Uterus (tissue), 3 donors: ENCODE measurements at regions not wholly inside any gene's neighbourhood (a gene's known extent, or its start where the extent isn't known, plus 50 kb on each side); places are given as distances from the start of the nearest gene placed in this dataset.

Experiments
- DNase-seq, 2 donors: peaks; one replicate each; pipeline ENCODE4 v3.0.0-alpha.2; 2019 to 2020
- H3K27ac ChIP-seq, 2 donors: fragments of 200-600 bp; sonication (generic); 1 replicate in 1 of 2; 2 replicates in 1 of 2; pipeline ENCODE4 v1.5.1; 2016 to 2018
- H3K27me3 ChIP-seq, 2 donors: fragments of 200-600 bp; sonication (generic); one replicate each; pipeline ENCODE4 v1.5.1; 2018 to 2019; ENCODE audit warnings: control low read depth in 1 of 2
- H3K36me3 ChIP-seq, 2 donors: fragments of 200-600 bp; sonication (generic); one replicate each; pipeline ENCODE4 v1.5.1; 2019; ENCODE audit warnings: control low read depth in 1 of 2
- H3K4me1 ChIP-seq, 2 donors: fragments of 200-600 bp; sonication (generic); one replicate each; pipeline ENCODE4 v1.5.1; 2018 to 2019; ENCODE audit warnings: control low read depth in 1 of 2
- H3K4me3 ChIP-seq, 2 donors: fragments of 200-600 bp; sonication (generic); 1 replicate in 1 of 2; 2 replicates in 1 of 2; pipeline ENCODE4 v1.5.1; 2018 to 2019; ENCODE audit warnings: mild to moderate bottlenecking in 1 of 2
- H3K9me3 ChIP-seq, 2 donors: fragments of 200-600 bp; sonication (generic); one replicate each; pipeline ENCODE4 v1.5.1; 2019; ENCODE audit warnings: control low read depth in 1 of 2
- POLR2A ChIP-seq, 2 donors: fragments of 450-650 bp; IDR thresholded peaks; one replicate each; pipeline ENCODE4 v1.6.1; 2016; ENCODE audit warnings: antibody characterized with exemption in 2 of 2, mild to moderate bottlenecking in 1 of 2, moderate library complexity in 1 of 2
- intact Hi-C: fragments of 100-400 bp; cut with DNase I; formaldehyde crosslinking; loops from one replicate; pipeline ENCODE4 v1.15.1; 2023; ENCODE audit warnings: low total_unique reads
- TF ChIP-seq, protein P1 (sequence below), 4 experiments: fragments of 200-600 bp in 2 of 4; fragments of 450-650 bp in 2 of 4; sonication (generic) in 2 of 4; IDR thresholded peaks; one replicate each; pipeline ENCODE4 v1.5.1; 2016 to 2019; ENCODE audit warnings: antibody characterized with exemption in 4 of 4, mild to moderate bottlenecking in 2 of 4, moderate library complexity in 1 of 4
- donor health status: DM: yes; HTN: yes; CAD: no.

DNA sequence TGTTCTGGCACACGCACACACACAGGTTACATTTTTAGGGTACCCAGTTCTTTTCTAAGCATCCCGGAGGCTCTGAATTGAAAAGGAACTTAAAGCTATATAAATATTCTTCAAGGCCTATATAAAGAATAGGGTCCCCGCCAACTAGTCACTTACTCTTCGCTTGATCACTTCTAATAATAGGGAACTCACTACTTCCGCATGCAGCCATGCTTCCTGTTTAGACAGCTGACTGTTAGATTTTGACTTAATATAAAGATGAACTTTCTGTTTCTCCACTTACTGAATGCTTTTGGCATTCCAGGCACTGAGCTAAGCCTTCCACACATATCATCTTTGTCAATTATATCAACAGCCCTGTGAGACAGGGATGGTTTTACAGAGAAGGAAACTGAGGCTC lies 259.6 kb downstream of the TSHZ3 start:
- Histone ChIP-seq H3K27me3 (no peaks in the 10 kb centered on the region), H3K4me1 (no peaks in the 10 kb centered on the region), H3K36me3 (no peaks in the 10 kb centered on the region), H3K27ac (no peak overlapping the region), H3K9me3 (no peaks in the 10 kb centered on the region), H3K4me3 (no peak overlapping the region)
- DNase-seq: no peak
- TF ChIP-seq POLR2A (IDR thresholded peaks at IDR 0.05): no peak
- TF ChIP-seq, protein P1, sequence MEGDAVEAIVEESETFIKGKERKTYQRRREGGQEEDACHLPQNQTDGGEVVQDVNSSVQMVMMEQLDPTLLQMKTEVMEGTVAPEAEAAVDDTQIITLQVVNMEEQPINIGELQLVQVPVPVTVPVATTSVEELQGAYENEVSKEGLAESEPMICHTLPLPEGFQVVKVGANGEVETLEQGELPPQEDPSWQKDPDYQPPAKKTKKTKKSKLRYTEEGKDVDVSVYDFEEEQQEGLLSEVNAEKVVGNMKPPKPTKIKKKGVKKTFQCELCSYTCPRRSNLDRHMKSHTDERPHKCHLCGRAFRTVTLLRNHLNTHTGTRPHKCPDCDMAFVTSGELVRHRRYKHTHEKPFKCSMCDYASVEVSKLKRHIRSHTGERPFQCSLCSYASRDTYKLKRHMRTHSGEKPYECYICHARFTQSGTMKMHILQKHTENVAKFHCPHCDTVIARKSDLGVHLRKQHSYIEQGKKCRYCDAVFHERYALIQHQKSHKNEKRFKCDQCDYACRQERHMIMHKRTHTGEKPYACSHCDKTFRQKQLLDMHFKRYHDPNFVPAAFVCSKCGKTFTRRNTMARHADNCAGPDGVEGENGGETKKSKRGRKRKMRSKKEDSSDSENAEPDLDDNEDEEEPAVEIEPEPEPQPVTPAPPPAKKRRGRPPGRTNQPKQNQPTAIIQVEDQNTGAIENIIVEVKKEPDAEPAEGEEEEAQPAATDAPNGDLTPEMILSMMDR (IDR thresholded peaks at IDR 0.05): no peak
- intact Hi-C loops: no loop called here

DNA sequence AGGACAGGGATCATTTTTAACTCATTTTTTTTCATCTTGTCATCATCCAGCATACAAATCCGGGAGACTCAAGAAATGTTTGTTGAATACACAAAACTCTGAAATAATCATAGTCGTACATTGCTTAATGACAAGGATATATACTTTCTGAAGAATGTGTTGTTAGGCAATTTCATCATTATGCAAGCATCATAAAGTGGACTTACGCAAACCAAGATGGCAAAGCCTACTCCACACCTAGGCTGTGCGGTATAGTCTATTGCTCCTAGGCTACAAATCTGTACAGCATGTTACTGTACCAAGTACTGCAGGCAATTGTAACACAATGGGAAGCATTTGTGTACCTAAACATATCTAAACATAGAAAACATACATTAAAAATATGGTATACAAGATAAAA lies 264.1 kb downstream of the TSHZ3 start:
- TF ChIP-seq POLR2A (IDR thresholded peaks at IDR 0.05): no peak
- TF ChIP-seq, protein P1 (IDR thresholded peaks at IDR 0.05): no peak
- intact Hi-C loops: no loop called here
- no peak overlapping the region for H3K4me3 ChIP-seq
- no peak for DNase-seq
- H3K36me3 ChIP-seq: no peaks in the 10 kb centered on the region
- no peaks in the 10 kb centered on the region for H3K27me3 ChIP-seq
- no peaks in the 10 kb centered on the region for H3K9me3 ChIP-seq
- H3K4me1 ChIP-seq: no peaks in the 10 kb centered on the region
- no peak overlapping the region for H3K27ac ChIP-seq

DNA sequence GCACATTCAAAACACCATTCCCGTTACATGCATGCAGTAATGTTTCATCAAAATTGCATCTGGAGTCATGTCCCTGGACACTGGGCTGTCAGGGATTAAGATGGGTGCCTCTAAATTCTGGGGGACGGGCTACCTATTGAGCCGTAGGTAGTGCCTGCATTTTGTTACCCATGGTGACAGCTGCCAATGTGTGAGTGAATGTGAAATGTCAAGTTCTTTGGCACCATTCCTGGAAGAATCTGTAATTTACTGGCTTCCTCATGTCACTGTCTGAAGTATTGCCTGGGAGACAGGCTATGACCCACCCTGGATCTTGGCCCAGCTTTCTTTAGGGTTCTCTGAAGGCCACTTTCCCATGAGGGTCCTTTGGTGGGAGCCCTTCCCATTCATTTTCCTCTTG lies 266.1 kb downstream of the TSHZ3 start:
- no peak for DNase-seq
- no peak overlapping the region for H3K27ac ChIP-seq
- no peaks in the 10 kb centered on the region for H3K4me1 ChIP-seq
- no peaks in the 10 kb centered on the region for H3K27me3 ChIP-seq
- H3K4me3 ChIP-seq: no peak overlapping the region
- no peaks in the 10 kb centered on the region for H3K36me3 ChIP-seq
- intact Hi-C loops: no loop called here
- TF ChIP-seq POLR2A (IDR thresholded peaks at IDR 0.05): no peak
- TF ChIP-seq, protein P1 (IDR thresholded peaks at IDR 0.05): no peak
- H3K9me3 ChIP-seq: no peaks in the 10 kb centered on the region

DNA sequence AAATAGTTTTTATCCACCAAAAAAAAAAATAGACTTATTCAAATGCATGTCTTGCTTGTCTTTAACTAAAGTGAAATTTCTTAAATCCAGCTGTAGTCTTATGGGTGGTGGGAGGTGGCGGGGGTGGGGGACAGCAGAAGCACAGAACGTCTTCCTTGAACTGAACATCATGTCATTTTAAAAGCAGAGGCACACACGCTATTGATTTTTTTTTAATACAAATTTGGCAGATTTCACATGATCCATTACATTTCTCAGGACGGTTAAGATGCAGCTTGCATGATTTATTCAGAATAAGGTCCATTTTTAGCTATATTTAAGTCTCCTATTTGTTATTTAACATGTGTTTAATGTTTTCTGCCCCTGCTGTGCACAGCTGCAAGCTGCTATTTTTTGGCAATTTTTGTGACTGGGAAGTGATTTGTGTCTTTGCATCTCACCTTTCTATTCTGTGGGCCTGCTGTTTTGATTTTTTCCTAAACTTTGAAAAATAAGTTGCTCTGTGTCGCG lies 274.0 kb downstream of the TSHZ3 start:
- no peak overlapping the region for H3K27ac ChIP-seq
- intact Hi-C loops: no loop called here
- H3K9me3 ChIP-seq: no peaks in the 10 kb centered on the region
- H3K36me3 ChIP-seq: no peaks in the 10 kb centered on the region
- H3K4me3 ChIP-seq: no peak overlapping the region
- no peak for DNase-seq
- no peaks in the 10 kb centered on the region for H3K27me3 ChIP-seq
- no peaks in the 10 kb centered on the region for H3K4me1 ChIP-seq
- TF ChIP-seq POLR2A (IDR thresholded peaks at IDR 0.05): no peak
- TF ChIP-seq, protein P1 (IDR thresholded peaks at IDR 0.05): no peak

DNA sequence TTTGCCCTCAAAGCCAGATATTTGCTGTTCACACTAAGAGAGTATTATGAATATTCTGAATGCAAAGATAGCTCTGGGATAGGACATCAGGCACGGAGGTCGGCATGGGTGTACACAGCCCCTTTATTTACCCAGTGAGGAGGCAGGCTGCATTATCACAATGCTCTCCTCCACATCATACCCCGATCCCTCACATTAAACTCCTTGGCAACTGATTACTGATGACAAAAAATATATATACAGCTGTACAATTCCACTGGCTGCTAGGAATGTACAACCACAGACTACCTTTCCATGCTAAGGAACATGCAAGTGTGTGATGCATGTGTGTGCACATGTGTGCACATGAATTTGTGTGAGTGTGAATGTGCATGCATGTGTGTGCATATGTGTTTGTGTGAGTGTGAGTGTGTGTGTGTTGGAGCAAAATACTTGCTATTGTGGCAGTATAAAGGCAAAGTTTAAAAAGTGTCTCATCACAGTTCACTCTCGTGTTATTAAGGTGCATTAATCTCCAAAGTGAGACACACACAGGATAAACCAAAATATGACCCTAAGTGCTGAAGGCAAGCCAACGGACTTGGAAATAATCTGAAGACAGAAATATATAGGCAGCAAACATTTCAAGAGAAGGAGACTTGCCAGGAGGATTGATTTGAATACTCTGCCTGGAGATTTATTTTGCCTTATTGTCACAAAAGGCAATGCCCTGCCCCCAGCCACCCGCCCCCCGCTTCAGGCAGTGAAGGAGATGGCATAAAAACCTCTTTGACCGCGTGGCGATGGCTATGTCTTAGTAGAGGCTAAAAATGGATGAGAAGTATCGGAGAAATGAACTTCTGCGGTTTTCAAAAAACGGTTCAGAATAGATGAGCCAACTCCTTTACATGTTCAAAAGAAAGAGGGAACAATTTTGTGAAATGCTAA lies 274.8 kb downstream of the TSHZ3 start:
- Histone ChIP-seq H3K4me3 (no peak overlapping the region), H3K36me3 (no peaks in the 10 kb centered on the region), H3K4me1 (no peaks in the 10 kb centered on the region), H3K27ac (no peak overlapping the region), H3K9me3 (no peaks in the 10 kb centered on the region), H3K27me3 (no peaks in the 10 kb centered on the region)
- TF ChIP-seq, protein P1 (IDR thresholded peaks at IDR 0.05): no peak
- TF ChIP-seq POLR2A (IDR thresholded peaks at IDR 0.05): no peak
- intact Hi-C loops: no loop called here
- DNase-seq: no peak
